Neural cell (in vitro differentiated cells): ENCODE measurements at regions not wholly inside any gene's neighbourhood (a gene's known extent, or its start where the extent isn't known, plus 50 kb on each side); places are given as distances from the start of the nearest gene placed in this dataset.

Experiments
- H2AFZ ChIP-seq: fragments of 200-600, 300-800 bp; sonication (generic), shearing (Covaris generic); 2 replicates; pipeline ENCODE4 v1.6.0; 2014; ENCODE audit warnings: low read depth, mild to moderate bottlenecking, antibody characterized with exemption, low read length, moderate library complexity
- H3F3A ChIP-seq: fragments of 200-600 bp; shearing (Covaris generic); 2 replicates; pipeline ENCODE4 v1.6.1; 2016; ENCODE audit warnings: mild to moderate bottlenecking, moderate library complexity, mixed read lengths, antibody characterized with exemption, low read length; ENCODE audit not compliant: insufficient read depth, poor library complexity, severe bottlenecking
- H3K27ac ChIP-seq: fragments of 200-600, 300-800 bp; sonication (generic), shearing (Covaris generic); 2 replicates; pipeline ENCODE4 v1.5.1; 2014; ENCODE audit warnings: mild to moderate bottlenecking, low read length, moderate library complexity
- H3K27me3 ChIP-seq: fragments of 300-800, 200-600 bp; sonication (generic), shearing (Covaris generic); 2 replicates; pipeline ENCODE4 v1.6.0; 2014; ENCODE audit warnings: mild to moderate bottlenecking, low read depth, low read length, moderate library complexity; ENCODE audit not compliant: insufficient read depth
- H3K36me3 ChIP-seq: fragments of 300-800, 200-600 bp; sonication (generic), shearing (Covaris generic); 2 replicates; pipeline ENCODE4 v1.5.1; 2014; ENCODE audit warnings: mild to moderate bottlenecking, antibody characterized with exemption, low read length, moderate library complexity; ENCODE audit not compliant: insufficient read depth
- H3K4me2 ChIP-seq: fragments of 300-800, 200-600 bp; sonication (generic), shearing (Covaris generic); 2 replicates; pipeline ENCODE4 v1.6.0; 2014; ENCODE audit warnings: mild to moderate bottlenecking, low read length
- H3K4me3 ChIP-seq: fragments of 300-800, 200-600 bp; sonication (generic), shearing (Covaris generic); 2 replicates; pipeline ENCODE4 v1.5.1; 2014; ENCODE audit warnings: mild to moderate bottlenecking, low read length, moderate library complexity
- H3K79me2 ChIP-seq: fragments of 200-600 bp; shearing (Covaris generic); replicated peaks from 2 replicates; pipeline ENCODE4 v1.6.0; 2014; ENCODE audit warnings: mild to moderate bottlenecking, low read length, moderate library complexity; ENCODE audit not compliant: insufficient read depth
- H3K9ac ChIP-seq: fragments of 300-800, 200-600 bp; sonication (generic), shearing (Covaris generic); 2 replicates; pipeline ENCODE4 v1.6.1; 2016; ENCODE audit warnings: mild to moderate bottlenecking, low read length, mixed read lengths
- H3K9me2 ChIP-seq: fragments of 200-600 bp; shearing (Covaris generic); 2 replicates; pipeline ENCODE4 v1.6.1; 2016; ENCODE audit warnings: mild to moderate bottlenecking, low read length, mixed read lengths; ENCODE audit not compliant: insufficient read depth
- H3K9me3 ChIP-seq: fragments of 200-600, 300-800 bp; sonication (generic), shearing (Covaris generic); 2 replicates; pipeline ENCODE4 v1.6.1; 2016; ENCODE audit warnings: mild to moderate bottlenecking, mixed run types, low read length, moderate library complexity, mixed read lengths
- H4K20me1 ChIP-seq: fragments of 200-600 bp; shearing (Covaris generic); 2 replicates; pipeline ENCODE4 v1.6.1; 2016; ENCODE audit warnings: mild to moderate bottlenecking, mixed run types; ENCODE audit not compliant: insufficient read depth
- EP300 ChIP-seq: fragments of 450-650 bp; conservative IDR thresholded peaks from 2 replicates; pipeline ENCODE4 v1.6.1; 2014; ENCODE audit warnings: antibody characterized with exemption, mild to moderate bottlenecking, moderate library complexity; ENCODE audit not compliant: poor library complexity, severe bottlenecking
- EZH2 ChIP-seq: fragments of 200-600, 300-800 bp; shearing (Covaris generic), sonication (generic); IDR thresholded peaks from 2 replicates; pipeline ENCODE4 v1.6.1; 2014; ENCODE audit warnings: antibody characterized with exemption, low read length, borderline replicate concordance, mild to moderate bottlenecking; ENCODE audit not compliant: insufficient read depth, poor library complexity, severe bottlenecking
- MXI1 ChIP-seq: fragments of 450-650 bp; conservative IDR thresholded peaks from 2 replicates; pipeline ENCODE4 v1.6.1; 2014; ENCODE audit warnings: antibody characterized with exemption, mild to moderate bottlenecking; ENCODE audit not compliant: poor library complexity, severe bottlenecking
- POLR2AphosphoS5 ChIP-seq: IDR thresholded peaks from 2 replicates; pipeline ENCODE4 v1.6.1; 2012
- RAD21 ChIP-seq: fragments of 450-650 bp; conservative IDR thresholded peaks from 2 replicates; pipeline ENCODE4 v1.6.1; 2014; ENCODE audit warnings: antibody characterized with exemption, mild to moderate bottlenecking, moderate library complexity
- SMC3 ChIP-seq: fragments of 450-650 bp; conservative IDR thresholded peaks from 2 replicates; pipeline ENCODE4 v1.6.1; 2014; ENCODE audit warnings: antibody characterized with exemption, mild to moderate bottlenecking, moderate library complexity; ENCODE audit not compliant: poor library complexity
- TAF1 ChIP-seq: IDR thresholded peaks from 2 replicates; pipeline ENCODE4 v1.6.1; 2012; ENCODE audit warnings: low read depth
- TF ChIP-seq, protein P1 (sequence below): IDR thresholded peaks from 2 replicates; pipeline ENCODE4 v1.6.1; 2012; ENCODE audit warnings: borderline replicate concordance
- TF ChIP-seq, protein P2 (sequence below): fragments of 450-650 bp; IDR thresholded peaks from 2 replicates; pipeline ENCODE4 v1.5.1; 2014; ENCODE audit warnings: antibody characterized with exemption, mild to moderate bottlenecking, moderate library complexity; ENCODE audit not compliant: poor library complexity, severe bottlenecking

DNA sequence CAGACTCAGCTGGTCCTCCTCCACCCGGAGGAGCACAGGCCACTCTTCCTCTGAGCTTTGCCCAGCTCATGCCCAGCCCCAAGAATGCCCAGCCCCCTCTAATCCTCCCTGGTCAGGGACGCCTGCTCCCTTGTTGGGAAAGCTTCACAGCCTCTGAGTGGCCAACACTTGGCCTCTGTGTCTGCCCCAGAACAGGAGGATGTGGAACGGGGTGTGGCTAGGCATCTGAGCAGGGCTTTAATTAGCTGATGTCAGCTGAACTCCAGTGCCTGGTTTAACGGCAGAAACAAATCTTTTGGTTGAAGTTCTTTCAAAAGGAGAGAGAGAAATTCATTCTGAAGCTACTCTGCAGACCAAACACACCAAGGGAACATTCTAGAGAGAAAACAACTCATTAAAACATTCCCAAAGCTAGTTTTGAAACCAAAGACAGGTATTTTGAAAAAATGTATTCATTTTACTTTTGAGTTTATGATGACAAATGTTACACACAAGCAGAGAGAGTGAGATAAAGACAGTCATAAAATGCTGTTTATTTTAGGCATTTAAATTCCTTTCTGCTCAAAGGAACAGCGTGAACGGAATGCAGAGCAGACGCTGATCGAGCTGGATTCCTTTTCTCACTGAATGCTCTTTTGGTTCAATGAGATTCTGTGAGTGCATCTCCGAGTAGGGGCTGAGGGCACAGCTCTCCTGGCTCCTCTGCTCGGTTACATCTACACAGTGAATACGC is 63.8 kb downstream of the RTP5 start:
- Histone ChIP-seq H3F3A (no peaks in the 10 kb centered on the region), H3K79me2 (no peaks in the 10 kb centered on the region), H3K9me2 (no peaks in the 10 kb centered on the region), H3K9me3 (no peaks in the 10 kb centered on the region), H3K36me3 (no peaks in the 10 kb centered on the region), H3K4me3 (no peak overlapping the region), H2AFZ (no peak overlapping the region), H4K20me1 (no peaks in the 10 kb centered on the region), H3K9ac (no peak overlapping the region), H3K27me3 (no peaks in the 10 kb centered on the region), H3K27ac (no peak overlapping the region), H3K4me2 (no peak overlapping the region)
- TF ChIP-seq TAF1 (no peak), MXI1 (no peak), POLR2AphosphoS5 (no peak), EZH2 (no peak), EP300 (no peak), SMC3 (no peak), RAD21 (no peak)
- TF ChIP-seq, protein P1, sequence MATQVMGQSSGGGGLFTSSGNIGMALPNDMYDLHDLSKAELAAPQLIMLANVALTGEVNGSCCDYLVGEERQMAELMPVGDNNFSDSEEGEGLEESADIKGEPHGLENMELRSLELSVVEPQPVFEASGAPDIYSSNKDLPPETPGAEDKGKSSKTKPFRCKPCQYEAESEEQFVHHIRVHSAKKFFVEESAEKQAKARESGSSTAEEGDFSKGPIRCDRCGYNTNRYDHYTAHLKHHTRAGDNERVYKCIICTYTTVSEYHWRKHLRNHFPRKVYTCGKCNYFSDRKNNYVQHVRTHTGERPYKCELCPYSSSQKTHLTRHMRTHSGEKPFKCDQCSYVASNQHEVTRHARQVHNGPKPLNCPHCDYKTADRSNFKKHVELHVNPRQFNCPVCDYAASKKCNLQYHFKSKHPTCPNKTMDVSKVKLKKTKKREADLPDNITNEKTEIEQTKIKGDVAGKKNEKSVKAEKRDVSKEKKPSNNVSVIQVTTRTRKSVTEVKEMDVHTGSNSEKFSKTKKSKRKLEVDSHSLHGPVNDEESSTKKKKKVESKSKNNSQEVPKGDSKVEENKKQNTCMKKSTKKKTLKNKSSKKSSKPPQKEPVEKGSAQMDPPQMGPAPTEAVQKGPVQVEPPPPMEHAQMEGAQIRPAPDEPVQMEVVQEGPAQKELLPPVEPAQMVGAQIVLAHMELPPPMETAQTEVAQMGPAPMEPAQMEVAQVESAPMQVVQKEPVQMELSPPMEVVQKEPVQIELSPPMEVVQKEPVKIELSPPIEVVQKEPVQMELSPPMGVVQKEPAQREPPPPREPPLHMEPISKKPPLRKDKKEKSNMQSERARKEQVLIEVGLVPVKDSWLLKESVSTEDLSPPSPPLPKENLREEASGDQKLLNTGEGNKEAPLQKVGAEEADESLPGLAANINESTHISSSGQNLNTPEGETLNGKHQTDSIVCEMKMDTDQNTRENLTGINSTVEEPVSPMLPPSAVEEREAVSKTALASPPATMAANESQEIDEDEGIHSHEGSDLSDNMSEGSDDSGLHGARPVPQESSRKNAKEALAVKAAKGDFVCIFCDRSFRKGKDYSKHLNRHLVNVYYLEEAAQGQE = no peak
- TF ChIP-seq, protein P2, sequence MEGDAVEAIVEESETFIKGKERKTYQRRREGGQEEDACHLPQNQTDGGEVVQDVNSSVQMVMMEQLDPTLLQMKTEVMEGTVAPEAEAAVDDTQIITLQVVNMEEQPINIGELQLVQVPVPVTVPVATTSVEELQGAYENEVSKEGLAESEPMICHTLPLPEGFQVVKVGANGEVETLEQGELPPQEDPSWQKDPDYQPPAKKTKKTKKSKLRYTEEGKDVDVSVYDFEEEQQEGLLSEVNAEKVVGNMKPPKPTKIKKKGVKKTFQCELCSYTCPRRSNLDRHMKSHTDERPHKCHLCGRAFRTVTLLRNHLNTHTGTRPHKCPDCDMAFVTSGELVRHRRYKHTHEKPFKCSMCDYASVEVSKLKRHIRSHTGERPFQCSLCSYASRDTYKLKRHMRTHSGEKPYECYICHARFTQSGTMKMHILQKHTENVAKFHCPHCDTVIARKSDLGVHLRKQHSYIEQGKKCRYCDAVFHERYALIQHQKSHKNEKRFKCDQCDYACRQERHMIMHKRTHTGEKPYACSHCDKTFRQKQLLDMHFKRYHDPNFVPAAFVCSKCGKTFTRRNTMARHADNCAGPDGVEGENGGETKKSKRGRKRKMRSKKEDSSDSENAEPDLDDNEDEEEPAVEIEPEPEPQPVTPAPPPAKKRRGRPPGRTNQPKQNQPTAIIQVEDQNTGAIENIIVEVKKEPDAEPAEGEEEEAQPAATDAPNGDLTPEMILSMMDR = no peak

DNA sequence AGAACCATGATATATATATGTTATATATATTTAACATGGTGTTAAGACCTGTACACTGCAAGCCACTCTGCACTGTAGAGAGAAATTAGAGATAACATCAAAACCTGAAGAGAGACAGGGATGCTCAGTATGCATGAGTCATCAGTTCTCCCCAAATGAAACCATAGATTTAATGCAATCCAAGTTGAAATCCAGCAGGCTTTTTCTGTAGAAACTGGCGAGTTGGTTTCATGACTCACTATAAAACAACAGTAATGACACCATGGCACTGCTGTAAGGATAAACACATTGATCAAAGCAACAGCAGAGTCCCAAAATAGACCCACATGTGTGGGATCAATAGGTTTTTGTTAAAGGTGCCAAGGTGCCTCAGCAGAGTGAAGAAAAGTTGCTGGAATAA is 65.8 kb downstream of the RTP5 start:
- Histone ChIP-seq H3K9ac (no peak overlapping the region), H3K4me2 (no peak overlapping the region), H2AFZ (no peak overlapping the region), H3K4me3 (no peak overlapping the region), H3K79me2 (no peaks in the 10 kb centered on the region), H3K9me3 (no peaks in the 10 kb centered on the region), H3K27me3 (no peaks in the 10 kb centered on the region), H4K20me1 (no peaks in the 10 kb centered on the region), H3K27ac (no peak overlapping the region), H3K36me3 (no peaks in the 10 kb centered on the region), H3K9me2 (no peaks in the 10 kb centered on the region), H3F3A (no peaks in the 10 kb centered on the region)
- TF ChIP-seq, protein P2 = no peak
- TF ChIP-seq RAD21 (no peak), SMC3 (no peak), POLR2AphosphoS5 (no peak), TAF1 (no peak), EZH2 (no peak), MXI1 (no peak)
